GM19240 (cell line): ENCODE measurements at regions not wholly inside any gene's neighbourhood (a gene's known extent, or its start where the extent isn't known, plus 50 kb on each side); places are given as distances from the start of the nearest gene placed in this dataset.
"Not testable (repeated sequence)": the region's sequence is repeated elsewhere in the genome, so short reads cannot be mapped to it uniquely, and the experiment has no call there.

Experiments used
- DNase-seq: peaks from one replicate; pipeline ENCODE4 v3.0.0; 2011; ENCODE audit warnings: low spot score; ENCODE audit not compliant: insufficient read length

DNA sequence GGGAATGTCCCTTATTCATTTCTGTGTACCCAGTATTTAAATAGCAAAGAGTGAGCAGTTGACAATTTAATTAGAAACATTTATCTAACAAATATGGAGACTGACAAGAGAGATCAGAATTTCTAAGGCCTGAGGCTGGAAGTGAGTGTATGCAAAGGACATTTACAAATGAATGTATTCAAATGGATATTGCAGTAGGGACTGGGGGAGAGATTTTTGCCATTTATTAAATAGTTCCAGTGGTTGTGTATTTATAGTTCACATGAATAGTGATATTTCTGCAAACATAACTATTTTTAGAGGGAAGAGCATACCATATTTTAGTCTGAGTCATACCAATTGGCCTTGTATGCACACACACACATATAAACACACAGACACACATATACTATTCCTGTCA is 592.4 kb downstream of the GLUD2 start:
- DNase-seq: no peak

DNA sequence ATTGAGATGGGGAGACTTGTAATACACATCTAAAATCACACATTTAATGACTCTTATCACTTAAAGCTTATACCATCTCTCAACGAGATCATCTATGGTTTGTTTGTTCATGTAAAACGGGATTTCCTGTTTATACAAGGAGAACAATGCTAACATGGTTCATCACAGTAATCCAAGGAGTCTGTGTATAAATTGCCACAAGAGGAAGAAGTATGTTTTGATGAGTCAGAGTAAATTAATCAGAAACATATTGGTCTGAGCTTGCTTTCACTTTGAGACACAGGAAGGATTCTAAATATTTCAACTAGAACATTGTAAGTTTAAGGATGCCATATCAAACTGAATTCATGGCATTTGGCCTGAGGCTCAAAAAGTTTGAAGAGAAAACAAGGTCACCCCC is 594.1 kb downstream of the GLUD2 start:
- DNase-seq: no peak

DNA sequence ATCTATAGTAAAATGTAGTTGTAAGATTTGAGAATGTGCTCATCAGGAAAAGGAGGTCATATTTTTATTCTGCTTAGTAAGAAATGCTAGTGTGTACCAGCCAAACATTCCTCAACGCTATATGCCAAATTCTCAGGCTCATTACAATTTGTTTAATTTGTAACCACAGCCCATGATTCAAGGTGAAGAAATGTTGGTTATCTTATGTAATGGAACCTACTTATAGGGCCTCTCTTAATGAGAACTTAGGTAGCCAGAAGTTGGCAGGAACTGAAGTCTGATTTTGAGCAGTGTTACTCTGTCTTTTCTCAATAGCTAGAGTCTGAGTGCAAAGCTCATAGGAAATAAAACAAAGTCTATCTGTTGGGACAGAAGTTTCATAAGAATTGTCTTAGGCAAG is 595.0 kb downstream of the GLUD2 start:
- DNase-seq: no peak

DNA sequence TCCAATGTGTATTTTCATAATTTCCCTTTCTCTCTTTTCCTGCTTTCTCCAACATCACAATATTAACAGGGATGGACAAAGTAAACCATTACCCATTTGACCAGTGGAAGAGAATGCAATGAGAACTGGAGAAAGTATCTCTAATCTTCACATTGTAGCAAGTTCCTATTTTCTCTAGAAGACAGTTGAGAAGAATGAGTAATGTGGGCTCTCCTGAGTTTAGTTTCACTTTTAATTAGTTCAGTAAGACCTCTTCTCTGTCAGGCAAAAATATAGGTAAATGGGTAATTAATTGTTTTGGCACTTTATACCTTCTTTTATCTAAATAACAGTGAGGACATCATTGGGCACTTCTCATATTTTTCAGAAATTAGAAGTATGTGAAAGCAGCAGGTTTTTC is 602.0 kb downstream of the GLUD2 start:
- DNase-seq: no peak

DNA sequence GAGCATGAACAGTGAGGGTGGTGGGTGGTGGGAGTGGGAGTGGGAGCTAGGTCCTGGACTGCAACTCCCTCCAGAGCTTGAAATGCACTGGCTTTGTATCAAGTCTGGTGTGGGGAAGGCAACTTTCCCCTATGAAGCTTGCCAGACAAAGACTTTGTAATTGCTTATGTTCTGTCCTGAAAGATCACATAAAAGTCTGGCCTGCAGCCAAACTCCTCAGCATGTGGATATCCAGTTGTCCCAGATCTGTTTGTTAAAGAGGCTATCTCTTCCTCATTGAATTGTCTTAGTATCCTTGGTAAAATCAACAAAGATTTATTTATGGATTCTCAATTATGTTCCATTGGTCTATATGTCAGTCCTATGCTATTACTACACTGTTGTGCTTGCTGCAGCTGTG is 607.9 kb downstream of the GLUD2 start:
- no peak for DNase-seq

DNA sequence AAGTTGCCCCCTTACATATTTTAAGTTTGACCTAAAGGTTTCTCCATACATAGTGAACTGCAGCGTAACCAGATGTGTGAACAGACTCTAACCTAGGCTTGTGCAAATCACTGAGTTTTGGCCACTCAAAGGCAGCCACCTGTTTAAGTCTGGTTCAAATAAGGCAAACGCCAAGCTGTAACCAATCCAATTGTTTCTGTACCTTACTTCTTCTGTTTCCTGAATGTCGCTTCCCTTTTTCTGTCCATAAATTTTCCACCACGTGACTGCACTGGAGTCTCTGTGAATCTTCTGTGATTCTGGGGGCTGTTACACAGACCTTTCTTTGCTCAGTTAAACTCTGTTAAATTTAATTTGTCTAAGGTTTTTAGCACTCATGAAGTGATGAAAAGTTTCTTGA is 618.8 kb downstream of the GLUD2 start:
- no peak for DNase-seq

DNA sequence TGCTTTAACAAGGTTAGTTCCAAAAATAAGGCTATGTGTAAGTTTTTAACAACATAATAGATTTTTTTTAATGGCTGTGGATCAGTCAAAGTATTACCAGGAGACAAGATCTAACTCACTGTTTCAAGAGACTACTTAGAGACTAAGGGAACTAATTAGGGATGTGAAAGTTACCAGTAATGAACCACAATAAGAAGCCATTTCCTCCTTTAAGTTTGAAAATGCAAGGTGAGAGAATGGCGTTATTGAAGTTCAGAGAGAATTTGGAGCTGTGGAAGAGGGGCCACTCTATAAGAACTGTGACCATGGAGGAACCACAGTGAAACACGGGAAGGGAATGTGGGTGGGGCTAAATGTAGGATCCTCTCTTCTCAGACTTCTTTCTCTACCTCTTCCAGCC is 624.2 kb downstream of the GLUD2 start:
- DNase-seq: no peak

DNA sequence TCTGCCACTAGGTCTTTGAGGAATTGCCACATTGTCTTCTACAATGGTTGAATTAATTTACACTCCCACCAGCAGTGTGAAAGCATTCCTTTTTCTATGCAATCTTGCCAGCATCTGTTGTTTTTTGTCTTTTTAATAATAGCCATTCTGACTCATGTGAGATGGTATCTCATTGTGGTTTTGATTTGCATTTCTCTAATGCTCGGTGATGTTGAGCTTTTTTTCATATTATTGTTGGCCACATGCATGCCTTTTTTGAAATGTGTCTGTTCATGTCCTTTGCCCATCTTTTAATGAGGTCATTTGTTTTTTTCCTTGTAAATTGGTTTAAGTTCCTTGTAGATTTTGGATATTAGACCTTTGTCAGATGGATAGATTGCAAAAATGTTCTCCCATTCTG is 661.8 kb downstream of the GLUD2 start:
- not testable (repeated sequence) for DNase-seq

DNA sequence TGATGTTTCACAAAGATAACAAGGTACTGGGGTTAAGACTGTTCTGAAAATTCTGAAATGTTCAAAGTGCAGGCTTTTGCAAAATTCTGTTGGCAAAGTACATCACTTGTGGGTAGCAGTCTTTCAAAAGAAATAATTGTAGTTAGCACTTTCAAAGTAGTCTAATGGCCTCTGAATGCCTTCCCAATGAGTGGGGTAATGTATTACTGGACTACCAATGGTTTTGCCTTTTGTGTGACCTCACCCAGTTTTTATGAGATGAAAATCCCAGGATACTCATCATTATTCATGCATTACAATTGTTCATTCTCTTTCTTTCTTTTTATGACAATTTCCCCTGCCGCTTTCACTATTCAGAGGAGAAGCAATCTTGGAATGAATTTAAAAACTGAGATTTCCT is 686.1 kb downstream of the GLUD2 start:
- no peak for DNase-seq

DNA sequence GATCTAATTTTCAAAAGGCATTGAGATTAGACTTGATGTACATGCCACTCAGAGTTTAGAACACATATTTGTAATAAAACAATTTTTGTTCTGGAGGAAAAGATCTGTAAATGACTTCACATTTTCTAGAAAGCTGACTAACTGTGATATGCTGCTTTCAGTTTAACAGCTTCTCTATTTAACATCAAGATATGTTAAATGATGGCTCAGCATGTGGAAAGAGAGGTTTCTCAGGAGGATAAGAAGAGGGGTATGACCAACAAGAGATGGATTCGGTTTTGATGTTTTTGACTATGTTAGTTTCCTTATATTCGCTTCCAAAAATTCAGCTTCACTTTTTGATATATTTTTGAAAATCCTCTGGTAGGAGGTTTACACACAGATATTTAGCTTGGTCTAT is 698.7 kb downstream of the GLUD2 start:
- DNase-seq: no peak

DNA sequence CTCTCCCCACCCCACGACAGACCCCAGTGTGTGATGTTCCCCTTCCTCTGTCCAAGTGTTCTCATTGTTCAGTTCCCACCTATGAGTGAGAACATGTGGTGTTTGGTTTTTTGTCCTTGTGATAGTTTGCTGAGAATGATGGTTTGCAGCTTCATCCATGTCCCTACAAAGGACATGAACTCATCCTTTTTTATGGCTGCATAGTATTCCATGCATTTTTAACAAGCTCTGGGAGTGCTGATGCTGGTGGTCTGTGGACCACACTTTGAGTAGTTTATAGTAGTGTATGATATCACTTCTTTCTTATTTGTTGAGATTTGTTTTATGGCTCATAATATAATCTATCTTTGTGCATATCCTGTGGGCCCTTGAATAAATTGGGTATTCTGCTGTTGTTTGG is 706.2 kb downstream of the GLUD2 start:
- not testable (repeated sequence) for DNase-seq

DNA sequence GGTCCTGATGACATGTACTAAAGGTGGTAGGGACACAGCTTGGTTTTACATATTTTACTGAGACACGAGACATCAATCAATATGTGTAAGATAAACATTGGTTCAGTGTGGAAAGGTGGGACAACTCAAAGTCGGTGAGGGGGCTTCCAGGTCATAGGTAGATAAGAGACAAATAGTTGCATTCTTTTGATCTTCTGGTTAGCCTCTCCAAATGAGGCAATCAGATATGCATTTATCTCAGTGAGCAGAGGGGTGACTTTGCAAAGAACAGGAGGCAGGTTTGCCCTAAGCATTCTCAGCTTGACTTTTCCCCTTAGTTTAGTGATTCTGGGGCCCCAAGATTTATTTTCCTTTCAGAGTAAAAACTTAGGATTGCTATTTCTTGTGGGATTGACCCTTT is 706.9 kb downstream of the GLUD2 start:
- no peak for DNase-seq

DNA sequence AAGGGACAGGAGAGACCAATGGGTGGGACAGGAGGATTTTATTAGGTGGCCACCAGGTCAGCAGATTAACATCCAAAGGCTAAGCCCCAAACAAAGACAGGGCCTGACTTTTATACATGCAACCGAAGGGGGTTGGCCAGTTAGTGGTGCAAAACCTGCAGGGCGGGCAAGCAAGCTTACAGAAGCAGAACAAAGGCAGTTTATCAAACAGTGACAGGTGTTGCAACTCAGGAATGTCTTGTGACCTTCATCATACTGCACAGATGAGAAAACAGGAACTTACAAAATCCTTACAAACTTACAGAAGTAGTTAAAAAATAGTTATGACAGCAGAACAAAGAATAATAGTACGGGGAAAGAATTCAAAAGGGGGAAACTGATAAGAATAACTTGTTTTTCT is 708.1 kb downstream of the GLUD2 start:
- DNase-seq: no peak

DNA sequence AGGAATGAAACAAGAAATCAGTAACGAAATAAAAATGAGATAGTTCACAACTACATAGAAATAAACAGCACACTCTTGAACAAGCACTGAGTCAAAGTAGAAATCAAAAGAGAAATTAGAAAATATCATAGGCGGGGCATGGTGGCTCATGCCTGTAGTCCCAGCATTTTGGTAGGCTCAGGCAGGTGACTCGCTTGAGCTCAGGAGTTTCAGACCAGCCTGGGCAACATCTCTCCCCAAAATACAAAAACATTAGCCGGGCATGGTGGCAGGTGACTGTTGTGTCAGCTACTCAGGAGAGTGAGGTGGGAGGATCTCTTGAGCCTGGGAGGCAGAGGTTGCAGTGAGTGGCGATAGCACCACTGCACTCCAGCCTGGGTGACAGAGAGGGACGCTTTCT is 714.4 kb downstream of the GLUD2 start:
- no peak for DNase-seq

DNA sequence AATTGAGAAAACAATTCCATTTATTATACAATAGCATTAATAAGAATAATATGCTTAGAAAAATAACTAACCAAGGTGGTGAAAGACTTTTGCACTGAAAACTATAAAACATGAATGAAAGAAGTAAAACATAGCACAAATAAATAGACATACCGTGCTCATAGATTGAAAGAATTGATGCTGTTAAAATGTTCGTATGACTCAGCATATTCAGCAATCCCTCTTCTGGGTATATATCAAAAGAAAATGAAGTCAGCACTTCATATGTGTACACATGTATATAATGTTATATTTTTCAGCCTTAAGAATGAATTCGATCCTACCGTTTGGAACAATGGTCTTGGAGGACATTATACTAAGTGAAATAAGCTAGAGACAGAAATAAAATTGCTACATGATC is 716.3 kb downstream of the GLUD2 start:
- DNase-seq: no peak

DNA sequence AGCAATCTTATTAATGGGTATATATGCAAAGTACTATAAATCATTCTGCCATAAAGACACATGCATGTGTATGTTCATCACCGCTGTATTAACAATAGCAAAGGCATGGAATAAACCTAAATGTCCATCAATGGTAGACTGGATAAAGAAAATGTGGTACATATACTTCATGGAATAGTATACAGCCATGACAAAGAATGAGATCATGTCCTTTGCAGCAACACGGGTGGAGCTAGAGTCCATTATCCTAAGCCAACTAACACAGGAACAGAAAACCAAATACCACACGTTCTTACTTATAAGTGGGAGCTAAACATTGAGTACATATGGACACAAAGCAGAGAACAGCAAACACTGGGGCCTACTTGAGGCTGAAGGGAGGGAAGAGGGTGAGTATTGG is 720.8 kb downstream of the GLUD2 start:
- not testable (repeated sequence) for DNase-seq

DNA sequence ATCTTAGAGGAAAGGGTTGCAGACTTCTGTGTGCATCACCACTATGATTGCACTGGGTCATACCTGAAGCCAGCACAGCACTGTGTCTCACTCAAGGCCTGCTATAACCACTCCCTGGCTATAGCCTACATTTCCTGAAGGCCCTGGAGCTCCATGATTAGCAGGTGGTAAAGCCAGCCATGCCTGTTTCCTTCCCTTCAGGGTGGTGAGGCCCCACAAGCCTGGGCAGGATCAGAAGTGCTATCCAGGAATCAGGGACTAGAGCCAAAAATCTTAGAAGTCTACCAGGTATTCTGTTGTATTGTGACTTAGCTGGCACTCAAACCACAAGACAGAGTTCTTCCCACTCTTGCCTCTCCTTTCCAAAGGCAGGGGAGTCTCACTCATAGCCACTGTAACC is 734.6 kb downstream of the GLUD2 start:
- DNase-seq: no peak

DNA sequence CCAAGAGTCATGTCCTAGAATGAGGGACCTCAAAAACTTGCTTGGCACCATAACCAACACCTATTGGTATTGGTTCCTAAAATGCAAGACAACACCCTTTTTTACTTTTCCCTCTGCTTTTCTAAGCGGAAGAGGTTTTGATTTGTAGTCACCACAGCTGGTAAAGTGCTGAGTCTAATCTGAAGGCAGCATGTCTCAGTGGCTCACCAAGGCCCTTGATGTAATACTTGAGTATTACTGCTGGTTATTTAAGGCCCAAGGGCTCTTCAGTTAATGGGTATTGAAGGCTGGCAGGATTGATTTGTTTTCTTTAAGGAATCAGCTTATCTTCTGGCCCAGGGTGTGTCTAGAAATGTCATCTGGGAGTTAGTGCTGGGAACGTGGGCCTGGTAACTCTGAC is 735.1 kb downstream of the GLUD2 start:
- DNase-seq: no peak

DNA sequence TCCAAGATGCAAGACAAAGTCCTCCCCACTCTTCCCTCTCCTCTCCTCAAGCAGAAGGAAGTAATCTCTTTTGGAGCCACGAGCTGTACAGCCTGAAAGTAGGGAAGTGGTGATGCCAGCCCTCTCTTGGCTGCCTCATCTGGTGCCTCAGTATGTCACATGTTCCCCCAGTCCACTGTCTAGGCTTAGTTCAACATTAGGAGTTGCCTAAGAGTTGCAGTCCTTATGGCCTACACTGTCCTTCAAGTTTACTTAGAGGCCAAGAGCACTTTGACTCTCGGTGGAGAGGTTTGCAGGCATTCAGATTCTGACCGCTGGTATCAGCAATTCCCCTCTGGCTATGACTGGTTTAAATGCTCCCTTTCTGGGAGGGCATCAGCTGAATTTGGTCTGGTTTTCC is 735.6 kb downstream of the GLUD2 start:
- no peak for DNase-seq

DNA sequence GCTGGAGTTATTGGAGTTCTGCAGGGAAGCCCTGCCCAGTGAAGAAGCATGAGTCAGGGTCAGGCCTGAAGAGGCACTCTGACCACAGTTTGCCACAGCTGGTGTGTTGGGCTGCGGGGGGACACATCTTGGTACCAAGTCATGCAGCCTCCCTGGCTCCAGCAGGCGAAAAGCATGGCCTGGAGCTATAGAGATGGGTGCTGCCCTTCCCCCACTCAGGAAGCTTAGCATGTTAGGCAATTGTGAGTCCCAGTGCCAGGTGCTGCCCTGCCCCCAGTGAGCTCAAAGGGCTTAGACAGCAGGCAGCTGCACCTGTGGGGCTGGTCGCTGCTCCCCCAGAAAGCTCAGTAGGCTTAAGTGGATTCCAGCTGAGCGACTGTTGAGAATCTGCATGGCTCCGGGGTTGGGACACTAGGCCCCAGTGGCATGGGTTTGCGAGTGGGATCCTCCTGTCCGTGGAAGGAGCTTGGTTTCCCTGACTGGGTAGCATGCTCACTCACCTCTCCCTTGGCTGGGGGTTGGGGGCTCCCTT is 755.5 kb downstream of the GLUD2 start:
- no peak for DNase-seq

DNA sequence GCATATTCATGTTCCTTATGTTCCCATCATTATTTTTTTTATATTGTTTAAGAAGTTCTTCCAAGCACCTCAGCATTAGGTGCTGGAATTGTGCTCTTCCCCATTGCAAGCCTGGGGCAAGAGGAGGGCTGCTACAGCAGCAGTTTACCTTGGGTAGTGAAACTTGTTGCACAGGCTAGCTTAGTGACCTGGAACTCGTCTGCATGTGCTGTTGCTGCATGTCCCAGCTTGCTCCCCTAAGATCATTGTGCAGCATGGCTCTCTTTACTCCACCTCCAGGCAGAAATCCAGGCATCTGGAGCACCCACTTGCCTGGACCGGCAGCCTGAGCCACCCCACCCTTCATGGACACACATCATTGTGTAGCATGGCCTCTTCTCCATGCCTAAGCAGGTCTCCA is 776.0 kb downstream of the GLUD2 start:
- no peak for DNase-seq

DNA sequence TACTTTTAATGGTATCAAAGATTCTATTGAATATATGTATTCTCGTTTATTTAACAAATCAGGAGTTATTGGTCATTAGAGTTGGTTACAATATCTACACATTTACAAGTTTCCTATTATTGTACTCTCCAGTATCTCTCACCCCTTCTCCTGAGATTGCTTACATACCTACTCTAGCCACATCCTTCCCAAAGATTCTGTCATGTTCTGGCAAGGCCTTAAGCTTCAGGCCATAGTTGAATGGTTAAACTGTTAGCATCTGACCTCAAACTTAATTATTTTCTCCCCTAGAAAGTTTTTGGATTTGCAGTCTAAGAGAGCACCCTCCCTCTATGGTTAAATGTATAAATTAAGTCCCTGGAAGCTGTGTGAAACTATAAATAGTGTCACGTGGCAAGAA is 784.2 kb downstream of the GLUD2 start:
- no peak for DNase-seq

DNA sequence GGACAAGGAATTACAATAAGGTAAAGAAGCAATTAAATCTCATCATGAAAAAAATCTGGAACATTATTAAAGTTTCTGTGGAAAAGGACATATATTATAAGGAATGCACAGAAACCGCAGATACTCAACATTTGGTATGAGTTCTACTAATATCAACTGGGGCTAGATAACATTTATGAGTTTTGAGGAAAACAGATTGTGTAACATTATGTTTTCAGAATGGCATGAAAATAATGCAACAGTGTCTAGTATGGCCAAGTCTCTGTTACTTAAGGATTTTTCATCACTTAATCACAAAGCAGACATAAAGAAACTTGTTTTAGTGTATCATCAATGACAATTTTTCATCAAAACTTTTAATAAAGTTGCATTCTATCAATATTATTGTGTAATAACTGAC is 785.0 kb downstream of the GLUD2 start:
- no peak for DNase-seq

DNA sequence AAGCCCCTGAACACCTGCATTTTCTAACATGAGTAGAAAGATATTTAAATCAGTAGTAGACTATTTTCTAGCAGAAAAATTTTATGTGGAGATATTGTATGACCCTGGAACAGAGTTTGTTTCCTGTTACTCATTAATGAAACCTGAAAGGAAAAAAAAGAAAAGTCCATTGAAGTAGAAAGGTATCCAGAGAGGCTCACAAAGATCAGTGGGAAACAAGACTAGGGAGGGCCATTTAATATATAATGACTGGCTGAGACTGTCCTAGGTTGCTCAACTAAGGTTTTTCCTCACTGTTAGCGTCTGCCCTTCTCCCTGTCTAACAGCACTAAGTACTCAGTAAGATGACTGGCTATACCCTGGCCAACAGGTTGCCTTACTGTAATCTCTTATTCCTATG is 788.6 kb downstream of the GLUD2 start:
- DNase-seq: no peak
